ENCODE measurements at regions not wholly inside any gene's neighbourhood (a gene's known extent, or its start where the extent isn't known, plus 50 kb on each side); places are given as distances from the start of the nearest gene placed in this dataset.

- TF ChIP-seq POLR2AphosphoS5 (IDR thresholded peaks at IDR 0.05; ENCODE audit: low read length) (no peak), TCF7 (IDR thresholded peaks at IDR 0.05; ENCODE audit: borderline replicate concordance) (no peak), PBX3 (IDR thresholded peaks at IDR 0.05; ENCODE audit: insufficient replicate concordance, low read depth, low read length) (no peak), MYC (IDR thresholded peaks at IDR 0.05; ENCODE audit: insufficient read depth, insufficient read length, insufficient replicate concordance, low read length, severe bottlenecking) (no peak), EZH2 (IDR thresholded peaks at IDR 0.05; ENCODE audit: borderline replicate concordance, control insufficient read depth, low read depth, low read length) (no peak), POLR2A (IDR thresholded peaks at IDR 0.05; ENCODE audit: low read depth, low read length) (no peak), USF2 (IDR thresholded peaks at IDR 0.05; ENCODE audit: borderline replicate concordance, low read depth, low read length) (no peak), ZNF274 (IDR thresholded peaks at IDR 0.05; ENCODE audit: insufficient read depth, insufficient read length) (no peak), CREB1 (IDR thresholded peaks at IDR 0.05; ENCODE audit: low read depth) (no peak)
Measured at GRCh38 chr3:101926594-101927105, 77.3 kb downstream of the NFKBIZ start.
